ENCODE measurements at regions not wholly inside any gene's neighbourhood (a gene's known extent, or its start where the extent isn't known, plus 50 kb on each side); places are given as distances from the start of the nearest gene placed in this dataset.

DNA sequence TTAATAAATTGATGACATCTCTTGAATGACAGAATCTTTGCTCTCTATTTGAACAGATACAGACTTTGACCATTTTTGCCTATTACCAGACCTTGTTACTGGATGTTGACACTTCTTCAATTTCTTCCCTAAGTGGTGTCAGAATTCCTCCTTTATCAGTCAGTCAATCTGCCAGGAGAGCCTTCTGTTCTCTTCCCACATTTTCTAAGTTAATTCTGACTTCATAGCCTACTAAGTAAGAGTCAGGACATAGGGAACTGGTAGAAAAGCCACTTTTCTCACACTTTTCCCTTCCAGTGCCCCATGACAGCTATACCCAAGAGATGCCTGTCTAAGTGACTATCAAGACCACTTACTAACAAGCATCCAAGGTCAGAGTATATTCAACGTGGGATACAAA lies 1187.5 kb upstream of the NXPH2 start:
- no peak for DNase-seq (ENCODE audit: low read depth)
- no peak for TF ChIP-seq CTCF (IDR thresholded peaks at IDR 0.05; ENCODE audit: insufficient read depth, low read depth, low read length, missing control alignments)
- H3K4me3 ChIP-seq (ENCODE audit: low read depth, low read length): no peak overlapping the region

DNA sequence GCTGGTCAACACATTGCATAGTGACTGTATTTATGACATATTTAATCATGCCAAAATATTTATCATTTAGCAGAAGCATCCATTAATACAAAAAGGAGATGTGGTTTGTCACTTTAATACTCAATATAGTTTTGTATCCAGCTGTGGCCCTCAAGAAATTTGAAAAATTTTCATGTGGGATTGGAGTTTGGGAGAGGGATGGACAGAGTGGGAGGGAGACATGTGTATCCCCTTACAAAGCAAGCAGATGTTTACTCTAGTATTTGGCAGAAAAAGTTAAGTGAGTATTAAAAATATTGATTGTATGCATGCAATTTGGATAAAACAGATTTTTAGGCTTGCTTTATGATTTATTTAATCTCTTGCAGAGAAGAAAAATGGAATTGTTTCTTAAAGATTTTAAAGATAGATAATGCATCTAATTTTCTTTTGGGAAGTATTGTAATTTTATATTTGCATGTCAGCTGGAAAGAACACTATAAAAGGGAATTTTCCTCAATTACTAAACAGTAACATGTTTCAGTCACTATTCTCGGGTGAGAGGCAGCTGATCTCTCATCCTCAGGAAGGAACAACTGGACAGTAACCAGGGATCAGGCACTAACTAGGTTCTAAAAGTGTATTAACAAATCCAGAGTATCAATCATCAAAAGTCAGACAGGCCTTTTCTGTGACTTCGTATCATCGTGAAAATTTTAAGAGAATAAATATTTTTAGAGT lies 1184.7 kb upstream of the NXPH2 start:
- no peak overlapping the region for H3K4me3 ChIP-seq (ENCODE audit: low read depth, low read length)
- no peak for TF ChIP-seq CTCF (IDR thresholded peaks at IDR 0.05; ENCODE audit: insufficient read depth, low read depth, low read length, missing control alignments)
- no peak for DNase-seq (ENCODE audit: low read depth)

DNA sequence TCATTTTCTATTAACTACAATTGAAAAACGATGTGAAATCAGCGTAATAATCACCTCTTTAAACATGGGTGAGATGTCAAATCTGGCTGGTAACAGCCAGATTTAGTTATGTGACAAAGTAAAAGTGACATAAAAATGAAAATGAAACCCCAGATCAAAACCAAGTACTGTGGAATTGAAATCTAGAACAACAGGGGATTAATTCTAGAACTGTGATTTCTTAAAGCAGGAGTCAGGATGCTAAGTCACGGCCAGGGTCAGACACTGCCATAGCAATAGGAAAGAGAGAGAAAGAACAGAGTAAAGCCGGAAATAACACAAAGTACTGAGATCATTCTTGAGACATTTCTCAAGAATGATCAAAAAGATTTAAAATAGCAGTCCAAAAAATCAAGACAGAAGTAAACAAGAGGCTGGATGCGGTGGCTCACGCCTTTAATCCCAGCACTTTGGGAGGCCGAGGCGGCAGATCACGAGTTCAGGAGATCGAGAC lies 1183.7 kb upstream of the NXPH2 start:
- DNase-seq (ENCODE audit: low read depth): no peak
- TF ChIP-seq CTCF (IDR thresholded peaks at IDR 0.05; ENCODE audit: insufficient read depth, low read depth, low read length, missing control alignments): no peak
- H3K4me3 ChIP-seq (ENCODE audit: low read depth, low read length): no peak overlapping the region

DNA sequence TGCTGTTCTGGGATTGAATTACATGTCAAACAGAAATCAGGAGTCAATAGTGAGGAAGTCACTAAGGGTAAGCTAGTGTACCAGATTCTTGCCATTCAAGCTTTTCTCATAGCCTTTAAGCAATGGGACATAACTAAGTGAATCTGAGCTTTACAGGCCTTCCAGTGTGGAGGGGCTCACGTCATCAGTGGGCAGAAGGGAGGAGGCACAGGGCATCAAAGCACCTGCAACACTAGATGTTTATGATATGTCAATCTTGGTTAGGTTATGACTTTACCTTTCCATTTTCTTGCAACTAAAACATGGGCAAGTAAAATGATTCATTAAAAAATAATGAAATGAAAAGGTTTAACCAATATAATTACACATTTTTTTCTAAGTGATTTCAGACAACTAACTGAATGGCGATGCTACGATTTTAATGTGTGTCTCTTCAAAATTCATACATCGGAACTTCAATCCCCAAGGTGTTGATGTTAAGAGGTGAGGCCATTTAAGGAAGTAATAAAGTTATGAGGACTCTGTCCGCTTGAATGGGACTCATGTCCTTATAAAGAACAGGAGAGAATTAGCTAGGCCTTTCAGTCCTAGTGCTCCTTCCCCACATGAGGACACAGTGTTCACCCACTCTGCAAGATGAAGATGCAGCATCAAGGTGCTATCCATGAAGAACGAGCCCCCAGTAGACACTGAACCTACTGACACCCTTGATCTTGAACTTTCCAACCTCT lies 1169.2 kb upstream of the NXPH2 start:
- H3K4me3 ChIP-seq (ENCODE audit: low read depth, low read length): no peak overlapping the region
- no peak for TF ChIP-seq CTCF (IDR thresholded peaks at IDR 0.05; ENCODE audit: insufficient read depth, low read depth, low read length, missing control alignments)
- DNase-seq (ENCODE audit: low read depth): no peak

- TF ChIP-seq CTCF (IDR thresholded peaks at IDR 0.05; ENCODE audit: insufficient read depth, low read depth, low read length, missing control alignments): no peak
- no peak for DNase-seq (ENCODE audit: low read depth)
- no peak overlapping the region for H3K4me3 ChIP-seq (ENCODE audit: low read depth, low read length)
Measured at GRCh38 chr2:139946690-139947089, 1166.5 kb upstream of the NXPH2 start.

- DNase-seq (ENCODE audit: low read depth): no peak
- H3K4me3 ChIP-seq (ENCODE audit: low read depth, low read length): no peak overlapping the region
- no peak for TF ChIP-seq CTCF (IDR thresholded peaks at IDR 0.05; ENCODE audit: insufficient read depth, low read depth, low read length, missing control alignments)
Measured at GRCh38 chr2:139940686-139941085, 1160.5 kb upstream of the NXPH2 start.

All from GM12865 (cell line).